NCI-H510A (cell line): ENCODE measurements at regions not wholly inside any gene's neighbourhood (a gene's known extent, or its start where the extent isn't known, plus 50 kb on each side); places are given as distances from the start of the nearest gene placed in this dataset.
"Not testable (repeated sequence)": the region's sequence is repeated elsewhere in the genome, so short reads cannot be mapped to it uniquely, and the experiment has no call there.

ENCODE experiments used
- DNase-seq: peaks from one replicate; lab custom pipeline; 2025; lab: John Stamatoyannopoulos, UW

DNA sequence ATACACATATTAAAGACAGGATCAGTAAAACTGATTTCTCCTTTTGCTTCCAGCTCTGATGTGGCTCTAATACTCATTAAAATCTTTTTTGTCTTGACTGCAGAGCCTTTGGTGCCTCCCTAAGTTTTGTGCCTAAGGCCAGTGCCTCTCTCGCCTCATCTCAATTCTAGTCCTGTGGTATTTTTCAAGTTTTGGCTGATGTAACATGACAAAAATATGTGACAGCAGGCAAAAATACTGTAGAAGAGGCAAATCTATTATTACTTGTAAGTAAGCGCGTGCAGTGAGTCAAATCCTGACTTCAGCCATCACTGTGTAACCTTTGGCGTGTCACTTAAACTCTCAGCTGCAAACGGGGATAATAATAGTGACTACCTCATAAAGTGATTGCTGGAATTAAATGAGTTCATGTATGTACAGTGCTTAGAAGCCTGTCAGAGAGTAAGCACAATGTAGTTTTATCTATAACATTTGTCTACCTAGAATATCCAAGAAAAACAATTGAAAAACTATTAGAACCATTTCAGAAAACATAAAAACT is 74.0 kb downstream of the MAB21L3 start:
- DNase-seq: no peak

DNA sequence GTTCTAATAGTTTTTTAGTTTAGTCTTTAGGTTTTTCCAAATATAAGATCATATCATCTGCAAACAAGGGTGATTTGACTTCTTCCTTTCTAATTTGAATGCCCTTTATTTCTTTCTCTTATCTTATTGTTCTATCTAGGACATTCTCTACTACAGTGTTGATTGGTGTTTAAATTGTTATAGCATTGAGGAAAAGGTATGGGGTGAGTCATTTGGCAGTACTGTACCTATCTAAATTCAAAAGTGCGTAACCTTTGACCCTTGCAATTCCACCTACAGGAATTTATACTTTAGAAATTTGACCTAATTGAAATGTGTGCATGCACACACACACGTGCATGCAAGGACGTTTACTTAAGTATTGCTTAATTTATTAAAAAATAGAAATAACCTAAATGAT is 78.3 kb downstream of the MAB21L3 start:
- DNase-seq: no peak

DNA sequence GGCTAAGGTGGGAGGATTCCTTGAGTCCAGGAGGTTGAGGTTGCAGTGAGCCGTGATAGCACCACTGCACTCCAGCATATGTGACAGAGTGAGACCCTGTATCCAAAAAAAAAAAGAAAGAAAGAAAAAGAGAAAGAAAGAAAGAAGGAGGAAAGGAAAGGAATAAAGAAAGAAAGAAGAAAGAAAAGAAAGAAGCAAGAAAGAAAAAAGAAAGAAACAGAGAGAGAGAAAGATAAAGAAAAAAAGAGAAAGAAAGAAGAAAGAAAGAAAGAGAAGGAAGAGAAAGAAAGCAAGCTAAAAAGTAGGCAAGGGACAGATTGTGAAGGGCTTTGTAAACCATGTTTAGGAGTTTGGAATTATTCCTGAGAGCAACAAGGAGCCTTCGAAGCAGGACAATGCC is 80.1 kb downstream of the MAB21L3 start:
- no peak for DNase-seq

DNA sequence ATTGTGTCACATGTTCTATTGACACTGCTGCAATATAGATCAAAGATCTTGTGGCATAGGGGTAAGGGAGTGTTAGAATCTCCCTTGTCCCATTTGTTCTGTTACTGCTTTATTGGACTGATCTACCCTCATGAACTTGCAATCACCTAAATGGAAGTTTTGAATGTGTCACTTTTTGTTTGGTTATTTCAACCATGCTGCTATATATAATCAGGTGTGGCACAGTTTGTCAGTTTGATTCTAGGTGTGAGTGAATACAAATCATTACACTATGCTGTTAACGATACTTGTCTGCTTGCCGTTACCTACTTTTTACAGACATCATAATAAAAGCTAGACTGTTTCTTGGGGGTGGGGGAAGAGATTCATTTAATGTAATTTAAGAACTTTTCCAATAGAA is 82.6 kb downstream of the MAB21L3 start:
- no peak for DNase-seq

DNA sequence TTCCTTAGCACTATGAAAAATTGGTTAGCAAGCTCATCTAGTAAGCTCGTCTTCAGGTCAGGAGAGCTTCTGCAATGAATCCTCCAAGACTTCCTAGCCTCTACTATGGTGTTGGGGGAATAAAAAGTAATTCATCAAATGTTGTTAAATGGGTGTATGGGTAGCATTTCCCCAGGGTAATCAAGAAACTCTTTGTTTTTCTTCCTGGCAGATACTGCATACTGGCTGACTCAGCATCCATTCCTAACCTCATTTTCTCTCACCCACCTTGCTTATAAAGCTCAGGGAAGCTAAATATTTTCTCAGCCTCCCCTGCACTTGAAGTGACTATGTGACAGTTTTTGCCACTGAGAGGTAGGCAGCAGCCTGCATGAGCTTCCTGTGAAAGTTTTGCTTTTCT is 83.4 kb downstream of the MAB21L3 start:
- no peak for DNase-seq

DNA sequence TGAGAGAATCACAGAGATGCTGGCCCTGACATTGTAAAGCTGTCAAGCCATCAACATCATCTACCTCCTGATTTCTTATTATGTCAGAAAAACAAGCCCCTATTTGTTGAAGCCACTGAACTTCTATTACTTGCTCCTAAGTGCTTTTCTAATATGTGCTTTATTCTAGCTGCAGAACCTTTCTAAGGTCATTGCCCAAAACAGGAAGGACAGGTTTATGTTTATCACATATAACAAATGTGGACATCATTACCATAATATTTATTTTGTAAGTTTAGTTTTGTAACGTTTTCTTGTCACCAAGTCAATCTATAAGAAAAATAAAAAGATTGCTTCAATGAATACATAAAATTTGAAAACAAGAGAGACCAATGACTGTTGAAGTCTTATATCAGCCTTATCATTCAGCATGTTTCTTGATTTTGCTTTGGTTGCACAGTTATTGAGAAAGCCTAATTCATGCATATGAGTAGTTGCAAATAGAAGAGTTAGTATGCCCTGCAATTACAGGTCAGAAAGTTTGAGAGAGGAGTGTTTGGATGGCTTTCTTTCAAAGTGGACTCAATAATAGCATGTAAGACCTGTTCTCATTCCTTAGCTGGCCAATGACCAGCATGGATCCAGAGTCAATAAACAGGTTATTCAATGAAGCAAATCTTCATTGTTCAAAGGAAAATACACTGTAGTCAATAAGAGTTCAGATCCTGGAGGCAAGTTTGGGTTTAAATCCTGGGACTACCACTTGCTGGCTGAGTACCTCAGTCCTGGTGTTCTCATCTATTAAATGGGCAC is 84.1 kb downstream of the MAB21L3 start:
- no peak for DNase-seq

DNA sequence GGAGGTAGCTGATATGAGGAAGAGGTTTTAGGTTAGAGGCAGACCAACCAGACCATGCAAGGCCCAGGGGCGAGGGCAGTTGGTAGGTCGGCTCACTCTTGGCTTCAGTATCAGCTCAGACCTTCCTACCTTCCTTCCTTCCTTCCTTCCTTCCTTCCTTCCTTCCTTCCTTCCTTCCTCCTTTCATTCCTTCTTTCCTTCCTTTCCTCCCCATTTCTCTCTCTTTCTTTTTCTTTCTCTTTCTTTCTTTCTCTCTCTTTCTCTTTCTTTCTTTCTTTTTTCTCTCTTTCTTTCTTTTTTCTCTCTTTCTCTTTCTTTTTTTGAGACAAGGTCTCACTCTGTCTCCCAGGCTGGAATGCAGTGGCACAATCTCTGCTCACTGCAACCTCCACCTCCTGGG is 89.1 kb downstream of the MAB21L3 start:
- not testable (repeated sequence) for DNase-seq

DNA sequence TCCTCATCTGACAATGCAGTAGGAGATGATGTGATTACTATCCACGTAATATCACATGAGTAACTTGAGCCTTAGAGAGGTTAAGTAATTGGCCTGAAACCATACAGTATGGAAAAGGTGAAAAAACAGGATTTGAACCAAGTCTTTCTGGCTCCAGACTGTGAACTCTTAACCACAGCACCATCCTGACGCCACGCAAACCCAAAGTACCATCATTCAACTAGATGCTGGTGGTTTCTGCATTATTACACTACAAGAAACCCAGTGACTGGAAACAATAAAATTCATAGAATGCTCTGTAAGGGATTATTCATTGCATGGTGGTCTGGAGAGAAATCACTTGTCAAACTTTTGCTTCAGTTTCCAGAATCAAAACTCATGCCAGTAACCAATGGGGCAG is 90.7 kb downstream of the MAB21L3 start:
- DNase-seq: no peak

DNA sequence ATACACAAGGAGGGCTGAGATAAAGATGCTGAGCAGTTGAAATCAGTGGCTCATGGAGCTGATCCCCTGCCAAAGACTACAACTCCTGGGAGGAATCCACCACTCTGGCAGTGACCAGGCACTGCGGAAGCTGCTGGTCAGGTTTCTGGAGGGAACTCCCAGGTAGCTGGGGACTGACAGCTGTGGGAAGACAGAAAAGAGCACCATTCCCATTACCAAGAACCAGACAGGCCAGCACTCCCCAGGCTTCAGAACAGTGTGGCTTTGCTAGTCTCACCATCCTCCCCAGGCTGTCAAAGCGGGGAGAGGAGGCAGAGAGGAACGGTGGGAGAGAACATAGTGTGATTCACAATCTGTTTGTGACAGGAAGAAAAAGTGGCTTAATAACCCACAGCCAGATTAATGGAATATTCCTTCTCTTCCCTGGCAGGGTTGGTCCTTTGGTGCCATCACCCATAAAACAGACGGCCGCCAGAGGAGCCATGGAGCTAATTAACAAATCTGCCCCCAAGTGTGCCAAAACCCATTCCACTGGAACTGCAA is 92.1 kb downstream of the MAB21L3 start:
- DNase-seq: no peak

DNA sequence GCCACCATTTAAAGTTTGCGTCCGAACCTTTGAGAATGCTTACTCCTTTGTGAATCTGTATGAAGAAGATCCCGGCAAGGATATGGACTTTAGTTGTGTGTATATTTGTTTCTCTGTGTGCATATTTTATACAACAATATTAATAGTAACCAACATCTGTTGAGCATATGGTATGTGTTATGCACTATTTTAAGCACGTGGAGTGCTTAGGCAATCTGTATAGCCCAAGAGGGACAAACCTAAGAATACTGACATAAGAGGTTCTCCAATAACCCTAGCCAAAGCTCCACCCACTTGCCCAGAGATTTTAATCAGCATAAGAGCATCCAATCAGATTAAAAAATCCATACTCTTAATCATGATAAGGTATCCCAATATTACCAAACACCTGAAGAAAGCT is 92.7 kb downstream of the MAB21L3 start:
- no peak for DNase-seq

DNA sequence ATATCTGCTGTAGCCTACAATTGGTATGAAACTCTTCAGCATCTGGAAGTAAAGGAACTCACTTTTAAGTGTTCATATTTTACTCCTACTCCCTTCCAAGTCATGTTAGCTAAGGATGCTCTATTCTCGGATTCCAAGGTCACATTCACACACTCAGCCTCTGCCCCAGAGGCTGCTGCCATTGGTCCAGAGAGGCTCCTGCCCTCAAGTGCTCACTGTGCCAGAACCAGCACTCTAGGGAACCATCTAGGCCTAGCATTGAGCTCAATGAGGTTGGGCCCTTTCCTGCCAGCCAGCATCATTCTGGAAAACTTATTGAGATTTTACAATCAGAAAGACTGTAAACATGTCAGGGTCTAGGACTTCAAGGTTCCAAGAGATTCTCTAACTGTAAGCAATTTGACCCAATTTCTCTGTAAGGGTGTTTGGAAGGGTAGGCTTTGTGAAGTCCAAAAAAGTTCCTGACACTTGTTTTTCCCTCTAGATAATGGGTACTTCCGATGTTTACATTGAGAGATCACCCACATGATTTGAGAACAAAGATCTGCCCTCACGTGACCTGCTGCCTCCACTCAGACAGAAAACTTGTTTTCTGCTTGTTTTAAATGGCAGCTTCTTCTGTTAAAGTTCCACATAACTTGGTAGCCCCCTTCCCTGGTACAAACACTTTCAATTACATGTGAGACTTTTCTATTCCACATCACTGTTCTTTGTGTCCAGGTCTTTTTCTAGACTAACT is 94.9 kb downstream of the MAB21L3 start:
- DNase-seq: no peak

DNA sequence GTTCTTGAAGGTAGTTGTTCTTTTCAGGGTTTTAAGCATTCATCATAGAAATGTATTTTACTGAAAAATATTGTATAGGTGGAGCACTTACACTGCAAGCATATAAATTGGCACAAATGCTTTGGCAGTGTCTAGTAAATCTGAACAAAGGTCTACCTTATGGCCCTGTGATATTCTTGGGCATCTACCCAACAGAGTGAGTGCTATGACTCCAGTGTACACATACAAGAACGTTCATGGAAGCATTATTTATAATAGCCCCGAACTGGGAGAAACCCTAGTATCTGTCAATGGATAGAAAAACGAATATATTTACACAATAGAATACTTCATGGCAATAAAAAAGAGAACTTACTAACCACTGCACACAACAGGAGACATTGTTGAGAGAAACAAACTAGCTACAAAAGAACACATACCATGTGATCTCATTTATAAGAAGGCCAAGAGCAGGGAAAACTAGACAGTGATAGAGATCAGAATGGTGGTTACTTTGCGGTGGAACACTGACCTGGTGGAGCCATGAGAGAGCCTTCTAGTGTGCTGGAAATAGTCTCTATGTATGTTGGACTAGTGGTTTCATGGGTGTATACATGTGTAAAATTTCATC is 96.0 kb downstream of the MAB21L3 start:
- DNase-seq: no peak

DNA sequence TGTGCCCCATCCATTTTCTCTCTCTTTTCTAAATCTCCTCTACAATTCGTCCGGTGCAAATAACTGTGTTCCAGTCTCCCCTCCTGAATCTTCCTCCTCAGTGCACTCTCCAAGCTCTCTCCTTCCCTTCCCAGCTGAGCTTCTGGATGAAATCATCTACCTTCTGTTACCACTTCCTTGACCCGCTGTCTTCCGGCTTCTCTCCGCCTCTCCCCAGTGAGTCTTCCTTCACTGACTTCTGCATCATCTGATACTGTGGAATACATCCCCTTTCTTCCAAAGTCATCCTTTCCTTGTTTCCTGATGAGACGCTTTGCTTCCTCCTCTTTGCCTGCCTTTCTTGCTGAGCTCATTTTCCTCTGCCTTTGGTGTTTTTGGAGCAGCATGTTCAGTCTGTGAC is 96.9 kb downstream of the MAB21L3 start:
- DNase-seq: no peak

DNA sequence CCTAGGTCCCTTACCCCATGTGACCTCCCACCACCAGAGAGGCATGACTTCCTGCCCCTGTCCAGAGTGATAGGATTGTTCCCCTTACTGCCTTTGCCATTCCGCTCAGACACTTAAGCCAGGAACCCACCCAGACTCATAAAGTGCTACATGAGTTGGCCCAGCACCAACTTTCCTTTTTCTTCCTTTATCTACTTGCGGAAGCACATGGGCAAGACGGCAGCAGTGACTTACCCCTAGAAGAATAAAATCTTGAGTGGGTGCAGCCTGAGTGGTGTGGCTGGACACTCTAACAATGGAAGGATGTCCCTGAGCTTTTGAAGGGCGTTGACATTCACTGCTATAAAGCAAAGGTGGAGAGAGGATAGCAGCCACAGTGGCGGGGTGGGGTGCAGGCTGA is 100.1 kb downstream of the MAB21L3 start:
- DNase-seq: no peak

DNA sequence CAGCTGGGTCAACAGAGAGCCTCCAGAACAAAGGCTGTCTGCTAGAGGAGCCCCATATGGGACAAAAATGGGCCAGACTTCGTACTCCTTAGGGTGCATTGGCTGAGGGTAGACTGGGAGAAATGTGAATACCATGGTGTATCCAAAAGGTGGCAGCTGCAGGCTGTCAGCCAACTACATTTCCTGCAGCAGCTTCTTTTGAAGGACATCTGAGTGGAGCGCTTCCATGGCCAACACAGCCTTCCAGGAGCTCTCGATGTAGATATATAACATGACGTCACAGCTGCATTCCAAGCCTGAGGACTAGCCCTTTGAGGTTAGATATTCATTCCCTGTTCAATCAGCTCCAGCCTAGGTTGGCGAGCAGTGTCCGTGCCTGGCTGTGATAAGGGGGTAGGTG is 107.7 kb downstream of the MAB21L3 start:
- DNase-seq: peak; percentile 45

DNA sequence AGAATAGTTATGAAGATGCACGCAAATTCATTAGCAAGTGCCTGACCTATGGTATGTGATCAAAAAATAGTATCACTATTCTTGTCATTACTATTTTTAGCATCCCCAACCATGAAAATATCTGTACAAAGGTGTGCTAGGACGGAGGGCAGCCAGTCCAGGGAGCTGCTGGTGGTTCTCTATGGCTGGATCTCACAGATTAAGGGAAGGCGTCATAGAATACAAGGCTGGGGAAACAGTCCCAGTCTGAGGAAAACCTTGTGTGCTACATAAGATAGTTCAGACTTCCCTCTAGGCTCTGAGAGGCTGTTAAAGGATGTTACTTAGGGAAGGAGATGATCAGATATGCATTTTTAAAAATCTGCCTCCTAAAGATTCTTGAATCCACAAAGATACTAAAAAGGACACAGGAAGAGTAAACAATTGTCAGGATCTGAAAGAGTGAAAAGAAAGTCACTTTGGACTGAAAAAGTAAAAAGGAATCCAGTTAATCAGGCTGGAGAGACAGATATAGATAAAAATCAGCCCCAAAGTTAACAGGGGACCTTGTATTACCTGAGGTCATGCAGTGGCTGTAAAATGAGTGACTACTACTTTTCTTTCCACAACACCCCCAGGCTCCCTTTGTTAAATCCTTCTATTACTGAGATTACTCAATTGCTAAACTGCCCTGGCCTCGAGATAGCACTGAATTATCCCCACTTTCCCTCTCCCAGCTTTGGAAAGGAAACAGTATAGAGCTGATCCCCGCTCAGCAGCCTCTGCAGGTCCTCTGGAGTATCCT is 108.6 kb downstream of the MAB21L3 start:
- DNase-seq: no peak

DNA sequence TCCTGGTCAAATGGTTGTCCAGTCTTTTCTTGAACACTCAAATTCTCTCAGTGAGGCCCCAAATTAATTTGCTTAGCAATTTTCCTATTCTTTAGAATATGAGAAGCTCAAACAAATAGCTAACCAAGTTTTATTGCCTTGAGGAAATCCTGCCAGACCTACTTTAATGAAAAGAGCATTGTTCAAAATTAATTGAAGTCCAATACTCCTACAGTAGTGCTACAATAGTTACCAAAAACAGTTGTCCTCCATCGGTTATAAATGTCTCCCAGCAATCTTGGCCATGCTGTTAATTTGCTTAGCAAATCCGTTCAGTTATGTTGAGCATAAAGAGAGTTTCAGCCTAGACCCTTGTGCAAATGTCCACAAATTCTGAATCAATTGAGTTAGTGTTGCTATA is 112.9 kb downstream of the MAB21L3 start:
- DNase-seq: no peak

DNA sequence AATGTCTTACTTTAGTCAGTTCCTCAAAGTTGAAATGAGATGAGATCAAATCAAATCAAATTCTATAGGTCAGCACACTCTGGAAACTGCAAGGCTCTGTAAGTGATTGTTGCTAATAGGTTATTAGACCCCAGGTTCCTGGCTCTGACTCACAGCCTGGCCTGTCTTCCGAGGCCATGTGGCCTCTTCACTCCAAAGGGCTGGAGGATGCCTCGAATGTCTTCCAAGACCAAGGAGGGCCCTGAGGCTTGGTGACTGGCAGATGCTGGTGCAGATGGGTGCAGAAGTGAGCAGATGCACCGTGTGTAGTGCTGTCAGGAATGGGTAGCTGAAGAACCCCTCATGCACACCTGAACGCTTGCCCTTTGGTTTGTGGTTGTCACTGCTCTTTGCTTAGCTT is 113.4 kb downstream of the MAB21L3 start:
- DNase-seq: no peak

DNA sequence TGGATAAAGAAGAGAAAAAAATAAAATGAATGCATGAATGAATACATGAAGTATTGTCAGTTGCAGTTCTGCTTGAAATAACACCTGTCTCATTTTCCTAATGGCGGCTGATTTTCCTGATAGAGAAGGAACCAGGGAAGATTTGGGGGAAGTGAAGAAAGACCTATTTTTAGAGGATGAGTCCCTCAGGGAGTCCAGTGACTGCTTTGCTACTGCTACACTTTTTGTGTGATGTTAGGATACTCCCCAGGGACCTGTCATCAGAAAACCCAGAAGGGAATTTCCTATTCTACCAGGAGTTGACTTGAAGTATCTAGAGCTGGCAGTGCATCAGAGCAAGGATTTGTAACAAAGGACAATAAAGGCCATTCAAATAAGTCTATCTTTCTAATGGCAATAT is 114.8 kb downstream of the MAB21L3 start:
- DNase-seq: no peak

DNA sequence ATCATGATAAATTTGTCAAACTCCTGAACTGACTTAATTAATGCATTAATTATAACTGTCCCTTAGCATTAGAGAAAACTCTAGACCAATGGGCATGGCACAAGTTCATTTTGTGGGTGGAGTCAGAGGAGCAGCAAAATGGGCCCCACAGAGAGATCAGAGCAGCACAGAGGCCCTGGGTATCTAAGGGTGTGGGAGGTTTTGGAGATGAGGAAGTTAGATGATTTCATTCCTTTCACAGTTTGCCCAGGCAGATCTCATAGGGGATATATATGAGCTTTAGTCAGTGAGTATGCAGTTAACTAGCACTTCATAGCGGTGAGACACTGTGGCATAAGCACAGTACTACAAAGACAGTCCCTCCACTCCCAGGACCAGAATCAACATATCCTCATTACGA is 117.3 kb downstream of the MAB21L3 start:
- no peak for DNase-seq

DNA sequence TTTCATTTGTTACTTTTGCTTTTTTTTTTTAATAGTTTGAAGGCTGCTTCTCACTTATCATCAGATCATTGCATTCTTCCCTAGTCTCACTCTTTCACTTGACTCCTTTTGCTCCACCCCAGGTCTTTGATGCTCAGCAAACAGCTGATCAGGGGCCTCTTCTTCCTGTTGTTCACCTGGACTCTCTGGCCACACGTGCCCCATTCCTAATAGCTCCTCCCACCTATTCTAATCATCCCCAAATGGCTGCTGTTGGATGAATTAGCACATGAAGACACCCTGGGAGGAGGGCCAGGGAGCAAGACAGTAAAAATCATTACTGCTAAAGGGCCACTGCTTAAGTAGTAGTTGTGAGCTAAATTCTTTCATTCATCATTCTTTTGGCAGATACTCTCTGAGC is 119.5 kb downstream of the MAB21L3 start:
- peak; percentile 38 for DNase-seq

DNA sequence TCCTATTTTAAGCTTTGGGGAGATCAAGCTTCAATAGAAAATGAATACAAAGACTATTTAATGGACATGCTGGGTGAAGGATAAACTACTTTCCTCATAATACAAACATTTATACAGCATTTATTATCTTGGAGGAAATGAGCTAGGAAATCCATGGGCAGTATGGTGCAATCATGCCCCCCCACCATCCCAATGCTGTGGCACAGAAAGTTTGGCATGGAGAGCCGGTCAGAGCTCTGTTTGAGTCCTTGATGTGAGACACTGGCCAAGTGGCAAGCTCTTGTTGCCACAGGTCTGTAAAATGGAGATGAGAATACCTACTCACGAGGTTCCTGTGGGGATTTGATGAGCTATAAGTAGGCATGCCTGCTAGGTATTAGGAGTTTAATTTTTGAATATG is 120.6 kb downstream of the MAB21L3 start:
- no peak for DNase-seq
